HG03025 (cell line): ENCODE measurements at regions not wholly inside any gene's neighbourhood (a gene's known extent, or its start where the extent isn't known, plus 50 kb on each side); places are given as distances from the start of the nearest gene placed in this dataset.

Experiments
- ATAC-seq: cut with Tn5 transposase; IDR thresholded peaks from one replicate; pipeline ENCODE4 v1.9.1; 2021; ENCODE audit warnings: mild to moderate bottlenecking, moderate library complexity; ENCODE audit not compliant: unreplicated experiment, low FRiP score

GRCh38 chr7:45446195-45446944 is 127.8 kb upstream of the ADCY1 start:
- ATAC-seq = peak; percentile 72

GRCh38 chr7:45447296-45447695 is 126.9 kb upstream of the ADCY1 start:
- no peak for ATAC-seq

DNA sequence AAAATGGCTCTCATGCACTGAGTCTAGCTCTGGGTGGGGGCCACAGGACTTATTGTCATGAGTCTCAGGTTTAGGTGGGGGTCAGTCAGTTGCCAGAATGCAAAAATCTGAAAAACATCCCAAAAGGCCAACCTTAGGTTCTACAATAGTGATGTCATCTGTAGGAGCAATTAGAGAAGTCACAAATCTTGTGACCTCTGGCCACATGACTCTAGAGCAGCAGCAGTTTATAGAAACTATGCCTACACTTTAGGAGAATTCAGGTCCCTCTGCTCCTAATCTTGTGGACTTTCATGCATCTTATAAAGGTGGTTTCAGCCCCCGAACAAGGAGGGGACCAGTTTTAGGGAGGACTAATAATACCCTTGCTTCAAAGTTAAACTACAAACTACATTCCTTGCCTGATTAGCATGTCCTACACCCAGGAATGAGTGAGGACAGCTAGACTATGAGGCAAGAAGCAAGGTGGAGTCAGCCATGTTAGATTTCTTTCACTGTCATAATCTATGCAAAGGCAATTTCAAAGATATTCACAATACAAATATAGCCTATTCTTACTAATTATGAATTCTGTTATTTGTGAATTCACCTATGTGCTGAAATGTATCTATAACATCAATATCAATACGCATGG is 123.5 kb upstream of the ADCY1 start:
- ATAC-seq = no peak

- no peak for ATAC-seq
Observed at GRCh38 chr7:45451342-45452035, 122.7 kb upstream of the ADCY1 start.

GRCh38 chr7:45454771-45455170 is 119.4 kb upstream of the ADCY1 start:
- ATAC-seq = no peak

GRCh38 chr7:45455662-45456061 is 118.5 kb upstream of the ADCY1 start:
- ATAC-seq = no peak

DNA sequence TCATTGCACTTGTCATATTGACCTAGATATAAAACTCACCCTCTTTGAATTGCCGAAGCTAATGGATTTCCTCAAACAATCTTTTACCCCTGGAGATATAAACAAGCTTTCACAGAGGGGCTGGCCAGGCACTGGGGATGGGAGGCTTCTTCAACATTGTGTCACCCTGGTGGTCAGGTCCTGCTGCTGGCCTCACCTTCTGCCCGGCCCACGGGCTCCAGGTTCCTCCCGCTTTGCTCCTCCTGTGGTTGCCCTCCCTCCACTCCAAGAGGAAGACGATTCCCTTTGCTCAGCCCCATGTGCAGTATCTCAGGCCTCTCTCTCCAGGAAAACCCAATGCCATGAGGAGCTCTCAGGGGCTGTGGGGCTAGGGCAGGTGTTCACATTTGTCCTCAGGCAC is 118.1 kb upstream of the ADCY1 start:
- no peak for ATAC-seq

DNA sequence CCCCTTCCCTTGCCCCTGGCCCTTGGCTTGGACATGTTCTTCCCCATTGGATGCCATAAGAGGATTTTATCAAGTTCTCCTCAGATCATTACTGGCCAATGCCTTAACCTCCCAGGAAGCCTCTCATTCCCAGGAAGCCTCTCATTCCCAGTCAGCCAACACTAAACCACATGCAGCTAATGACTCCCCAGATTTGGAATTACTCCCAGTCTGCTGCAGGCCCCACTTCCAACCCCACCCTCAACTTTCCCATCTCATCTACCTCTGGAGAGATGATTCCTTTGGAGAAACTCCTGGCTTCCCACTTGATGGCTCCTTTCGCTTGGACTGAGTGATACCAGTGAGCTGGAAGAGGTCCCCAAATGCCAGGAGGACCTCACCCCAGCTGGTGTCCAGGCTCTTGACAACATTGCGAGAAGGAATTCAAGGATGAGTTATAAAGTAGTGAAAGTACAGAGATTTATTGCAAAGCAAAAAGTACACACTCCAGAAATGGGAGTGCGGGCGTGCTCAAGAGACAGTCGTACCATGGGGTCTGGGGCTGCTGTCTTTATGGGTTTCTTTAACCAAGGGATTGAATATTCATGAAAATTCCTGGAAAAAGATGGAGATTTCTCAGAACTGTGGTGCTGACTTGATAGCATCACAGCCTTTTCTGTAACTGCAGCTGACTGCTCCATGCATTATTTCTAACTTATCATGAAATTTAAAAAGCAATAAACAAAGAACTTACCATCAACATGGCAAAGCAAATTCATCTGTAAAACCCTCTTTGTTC is 117.2 kb upstream of the ADCY1 start:
- no peak for ATAC-seq

GRCh38 chr7:45457591-45457990 is 116.6 kb upstream of the ADCY1 start:
- ATAC-seq = no peak

DNA sequence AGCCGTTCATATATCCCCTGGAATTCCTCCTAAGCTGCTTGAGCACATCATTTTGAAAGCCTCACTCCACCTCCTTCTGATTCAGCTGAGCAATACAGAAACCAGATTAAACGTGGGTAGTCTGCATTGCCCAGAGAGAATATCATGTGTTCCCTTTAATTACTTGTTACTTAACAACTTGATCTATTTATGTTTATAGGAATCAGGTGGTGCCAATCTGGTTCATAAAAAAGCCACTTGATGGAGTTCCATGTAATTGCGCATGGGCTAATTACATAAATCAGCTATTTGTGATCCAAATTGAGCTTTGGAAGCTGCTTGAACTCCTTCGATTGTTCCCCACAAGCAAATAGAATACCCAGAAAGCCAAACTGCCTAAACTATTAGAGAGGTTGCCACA is 114.7 kb upstream of the ADCY1 start:
- no peak for ATAC-seq

DNA sequence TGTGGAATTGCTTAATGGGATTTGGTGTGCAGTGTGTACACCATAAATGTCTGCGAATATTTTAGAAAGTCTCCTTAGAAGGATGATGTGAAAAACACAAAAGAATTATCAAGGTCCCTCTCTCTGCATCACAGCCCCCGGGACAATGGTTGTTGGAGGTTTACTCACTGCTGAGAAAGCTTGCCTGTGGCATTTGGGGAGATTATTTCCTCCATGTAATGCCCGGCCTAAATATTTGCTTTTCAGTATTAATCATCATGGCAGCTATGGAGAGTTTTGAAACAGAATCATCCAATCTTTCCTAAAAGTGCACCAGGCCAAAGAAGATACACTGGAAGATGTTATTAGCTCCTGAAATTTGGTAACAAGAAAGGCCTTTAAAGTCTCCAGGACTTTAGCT is 113.8 kb upstream of the ADCY1 start:
- ATAC-seq = no peak

DNA sequence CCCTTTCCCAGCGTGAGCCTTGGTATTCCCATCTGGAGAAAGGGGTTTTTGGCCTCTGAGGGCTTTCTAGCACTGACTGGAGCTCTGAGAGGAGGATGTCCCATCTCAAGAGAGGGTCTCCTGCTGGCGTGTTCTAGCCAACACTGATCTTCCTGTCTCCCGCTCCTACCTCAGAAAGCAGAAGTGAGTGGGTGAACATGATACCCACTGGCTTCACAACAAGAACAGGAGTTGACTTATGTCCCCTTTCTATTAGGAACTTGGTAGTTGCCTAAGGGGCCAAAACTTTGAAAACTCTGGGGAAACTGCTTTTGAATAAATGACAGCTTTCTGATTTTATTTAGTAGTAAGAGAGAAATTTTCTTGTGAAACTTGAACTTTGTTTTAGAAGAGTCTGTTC is 113.1 kb upstream of the ADCY1 start:
- ATAC-seq = no peak

- ATAC-seq = no peak
Observed at GRCh38 chr7:45469103-45469502, 105.1 kb upstream of the ADCY1 start.

GRCh38 chr7:45470031-45470430 is 104.1 kb upstream of the ADCY1 start:
- no peak for ATAC-seq

DNA sequence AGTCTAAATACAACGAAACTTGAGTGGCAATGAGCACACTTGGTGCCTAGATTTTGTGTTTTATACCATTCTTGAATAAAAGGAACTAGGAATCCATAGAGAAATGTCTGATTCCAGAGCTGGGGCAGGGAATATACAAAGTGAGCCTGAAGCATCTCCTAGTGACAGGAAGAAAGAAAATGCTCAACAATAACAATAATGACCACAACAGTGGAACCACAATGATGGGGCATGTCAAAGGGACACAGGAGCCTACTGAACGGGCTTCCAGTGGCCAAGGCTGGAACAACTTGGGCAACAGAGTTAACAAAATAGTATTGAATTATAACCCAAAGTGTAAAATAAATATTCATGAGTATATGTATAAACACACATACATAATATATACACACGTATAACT is 94.4 kb upstream of the ADCY1 start:
- no peak for ATAC-seq

DNA sequence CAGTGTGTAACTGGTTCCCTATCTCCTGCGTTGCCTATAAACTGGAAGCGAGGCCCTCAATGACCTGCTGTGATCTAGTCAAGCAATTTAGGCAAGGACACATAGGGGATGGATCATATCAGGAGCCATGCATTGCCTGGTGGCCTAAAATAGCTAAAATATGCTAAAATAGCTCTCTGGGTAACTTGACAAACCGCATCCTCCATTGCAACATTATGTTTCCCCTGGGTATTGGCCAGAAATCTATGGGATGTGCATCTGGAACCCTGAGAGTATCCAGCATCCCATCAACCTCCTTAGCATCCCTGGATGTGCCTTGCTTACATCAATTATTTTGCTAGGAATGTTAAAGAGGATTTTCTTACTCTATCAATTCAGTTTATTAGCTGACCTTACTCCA is 91.7 kb upstream of the ADCY1 start:
- ATAC-seq = no peak

GRCh38 chr7:45484094-45484493 is 90.1 kb upstream of the ADCY1 start:
- no peak for ATAC-seq

DNA sequence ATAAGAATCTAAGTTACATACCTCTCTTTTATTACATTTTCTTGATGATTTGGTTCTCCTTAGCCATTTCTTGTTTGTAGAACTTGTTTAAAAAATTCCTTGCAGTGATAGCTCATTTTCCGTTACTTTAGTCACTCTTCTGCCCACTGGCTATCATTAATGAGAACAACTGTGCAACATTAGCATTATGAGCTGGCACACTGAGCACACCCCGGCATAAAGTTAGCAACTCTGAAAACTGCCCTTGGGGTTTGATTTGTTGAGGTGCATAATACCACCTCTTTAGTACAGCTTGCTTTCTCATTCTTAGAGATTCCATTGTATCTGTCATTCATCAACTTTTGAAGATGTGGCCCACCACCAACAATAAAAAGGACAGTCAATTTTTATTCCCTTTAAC is 87.6 kb upstream of the ADCY1 start:
- no peak for ATAC-seq

DNA sequence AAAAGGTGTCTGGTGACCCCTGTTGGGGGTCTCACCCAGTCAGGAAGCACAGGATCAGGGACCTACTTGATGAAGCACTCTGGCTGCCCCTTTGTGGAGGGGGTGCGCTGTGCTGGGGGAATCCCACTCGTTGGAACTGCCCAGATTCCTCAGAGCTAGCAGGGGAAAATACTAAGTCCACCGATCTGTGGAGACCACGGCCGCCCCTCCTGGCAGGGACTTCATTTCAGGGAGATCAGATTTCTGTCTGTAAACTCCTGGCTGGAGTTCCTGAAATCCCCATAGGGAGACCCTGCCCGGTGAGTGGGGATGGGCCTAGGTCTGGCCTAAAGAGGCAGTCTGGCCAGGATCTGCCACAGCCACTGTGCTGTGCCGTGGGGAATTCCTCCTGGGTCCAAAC is 79.3 kb upstream of the ADCY1 start:
- ATAC-seq = no peak

- ATAC-seq = no peak
Observed at GRCh38 chr7:45495618-45496017, 78.5 kb upstream of the ADCY1 start.

- no peak for ATAC-seq
Observed at GRCh38 chr7:45500257-45500656, 73.9 kb upstream of the ADCY1 start.
